ENCODE measurements at regions not wholly inside any gene's neighbourhood (a gene's known extent, or its start where the extent isn't known, plus 50 kb on each side); places are given as distances from the start of the nearest gene placed in this dataset.
"Not testable (repeated sequence)": the region's sequence is repeated elsewhere in the genome, so short reads cannot be mapped to it uniquely, and the experiment has no call there.

DNA sequence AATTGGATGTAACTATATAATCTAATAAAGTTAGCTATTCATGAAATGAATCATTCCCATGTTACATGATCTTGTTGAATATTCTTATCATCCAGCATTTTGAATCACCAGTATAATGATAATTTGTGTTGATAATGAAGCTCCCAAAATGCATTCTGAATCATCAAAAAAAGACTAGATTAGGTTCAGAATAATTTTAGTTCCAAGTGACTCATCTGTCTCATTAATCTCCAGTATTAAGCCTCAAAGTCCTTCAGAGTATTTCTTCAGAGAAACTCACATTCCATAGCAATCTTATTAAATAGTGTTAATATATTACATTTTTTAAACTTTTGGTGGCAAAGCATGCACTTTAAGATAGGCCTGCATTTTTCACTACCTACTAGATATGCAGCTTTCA, 207.5 kb downstream of the SLITRK5 start:
- DNase-seq, result no peak

DNA sequence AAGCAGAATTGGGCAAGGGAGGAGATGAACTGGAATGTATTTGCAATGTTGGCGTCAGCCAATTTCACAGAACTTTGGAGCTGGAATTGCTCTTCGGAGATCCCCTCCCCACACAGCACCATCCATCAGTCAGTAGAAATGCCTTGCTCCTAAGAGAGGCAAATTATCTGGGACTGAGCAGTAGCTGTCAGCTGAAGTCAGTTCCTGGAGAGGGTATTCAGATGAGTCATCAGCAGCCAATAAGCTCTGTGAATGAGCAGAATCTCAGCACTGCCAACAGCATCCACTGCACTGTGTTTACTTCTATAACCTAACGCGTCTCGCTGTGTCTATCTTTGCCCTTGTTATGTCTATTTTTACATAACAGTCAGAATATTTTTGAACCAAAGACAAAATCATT, 213.7 kb downstream of the SLITRK5 start:
- peak; percentile 66 for DNase-seq

DNA sequence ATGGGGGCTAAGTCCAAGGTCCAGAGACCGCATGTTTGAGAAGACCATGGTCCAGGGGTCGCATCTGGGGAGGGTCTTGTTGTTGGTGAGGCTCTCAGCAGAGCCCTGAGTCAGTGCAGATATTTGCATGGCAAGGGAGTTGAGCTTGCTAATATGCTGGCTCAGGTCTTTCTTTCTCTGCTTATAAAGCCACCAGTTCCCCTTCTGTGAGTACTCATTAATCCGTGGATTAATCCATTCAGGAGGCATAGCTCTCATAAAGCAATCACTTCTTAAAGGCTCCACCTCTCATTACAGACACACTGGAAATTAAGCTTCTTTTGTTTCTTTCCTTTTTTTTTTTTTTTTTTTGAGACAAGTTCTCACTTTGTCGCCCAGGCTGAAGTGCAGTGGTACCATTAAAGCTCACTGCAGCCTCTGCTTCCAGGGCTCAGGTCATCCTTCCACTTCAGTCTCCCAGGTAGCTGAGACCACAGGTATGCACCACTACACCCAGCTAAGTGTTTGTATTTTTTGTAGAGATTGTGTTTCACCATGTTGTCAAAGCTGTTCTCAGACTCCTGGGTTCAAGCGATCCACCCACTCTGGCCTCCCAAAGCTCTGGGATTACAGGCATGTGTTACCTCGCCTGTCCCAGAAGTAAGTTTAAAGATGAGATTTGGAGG, 216.4 kb downstream of the SLITRK5 start:
- DNase-seq, result peak; percentile 1

DNA sequence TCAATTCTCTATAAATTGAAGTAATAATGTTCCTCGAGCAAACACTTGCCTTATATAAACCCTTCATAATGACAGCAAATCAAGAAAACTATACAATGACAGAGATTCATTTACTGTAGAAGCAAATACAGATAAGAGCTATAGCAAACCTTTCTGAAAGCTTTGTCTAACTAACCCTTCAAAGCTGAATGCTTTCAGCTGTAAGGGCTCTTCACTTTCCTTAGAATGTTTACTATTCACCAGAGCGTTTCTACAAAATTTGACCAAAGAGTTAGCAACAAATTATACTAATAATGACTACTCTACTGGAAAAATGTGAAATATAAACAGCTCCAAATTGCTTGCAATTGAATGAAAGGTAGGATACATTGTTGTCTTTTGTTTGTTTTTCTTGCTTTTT, 218.1 kb downstream of the SLITRK5 start:
- DNase-seq, result peak; percentile 74

DNA sequence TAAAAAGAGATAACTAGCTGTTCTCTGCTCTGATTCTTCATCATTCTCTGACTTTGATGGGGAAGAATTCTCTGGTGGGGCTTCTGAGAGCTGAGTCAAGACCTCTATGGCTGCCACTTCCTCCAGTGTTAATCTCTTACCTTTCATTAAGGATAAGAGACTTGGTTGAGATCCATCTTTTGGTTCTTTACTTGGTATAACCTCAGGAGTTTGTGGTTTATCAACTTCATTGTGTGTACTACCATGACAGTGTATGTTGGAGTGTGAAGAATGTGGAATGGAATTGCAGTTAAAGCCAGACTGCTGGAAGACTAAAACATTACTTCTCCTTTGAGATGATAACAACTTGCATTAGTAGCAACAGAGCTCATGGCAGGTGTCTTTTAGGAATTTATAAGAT, 222.0 kb downstream of the SLITRK5 start:
- DNase-seq, result no peak

DNA sequence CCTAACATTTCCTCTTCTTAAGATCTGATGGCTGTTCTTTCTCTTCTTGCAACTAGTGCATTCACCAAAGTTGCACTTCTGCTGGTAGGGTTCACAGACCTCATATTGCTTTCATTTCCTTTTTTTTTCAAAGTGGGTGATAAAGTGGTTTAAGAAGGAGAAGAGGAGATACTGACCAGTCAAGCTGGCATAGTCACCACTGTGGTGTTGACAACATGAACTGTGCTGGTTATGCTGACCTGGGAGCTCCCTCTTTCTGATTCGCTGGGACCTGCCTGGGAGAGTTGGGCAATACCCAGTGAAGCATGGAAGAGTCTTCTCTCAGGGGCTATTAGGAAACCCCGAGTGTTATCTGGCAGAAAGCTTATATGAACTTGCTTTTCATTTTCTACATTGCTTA, 222.9 kb downstream of the SLITRK5 start:
- DNase-seq, result no peak

DNA sequence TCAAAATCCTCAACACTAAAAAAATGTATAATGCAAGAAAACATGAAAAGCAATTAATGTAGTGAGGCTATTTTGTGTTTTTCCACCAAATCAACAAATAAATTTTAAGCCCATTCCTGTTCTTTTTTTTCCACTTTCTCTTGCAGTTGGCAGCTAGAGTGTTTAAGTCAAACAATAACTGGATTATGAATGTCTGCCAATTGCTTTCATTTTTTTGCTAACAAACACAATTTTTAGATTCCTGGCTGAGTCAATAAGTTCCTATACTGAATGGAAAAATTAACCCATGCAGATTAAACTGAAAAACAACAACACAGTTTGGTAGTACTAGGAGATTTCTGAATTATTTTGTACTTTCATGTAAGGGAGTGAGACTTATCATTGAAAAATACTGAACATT, 232.4 kb downstream of the SLITRK5 start:
- no peak for DNase-seq

DNA sequence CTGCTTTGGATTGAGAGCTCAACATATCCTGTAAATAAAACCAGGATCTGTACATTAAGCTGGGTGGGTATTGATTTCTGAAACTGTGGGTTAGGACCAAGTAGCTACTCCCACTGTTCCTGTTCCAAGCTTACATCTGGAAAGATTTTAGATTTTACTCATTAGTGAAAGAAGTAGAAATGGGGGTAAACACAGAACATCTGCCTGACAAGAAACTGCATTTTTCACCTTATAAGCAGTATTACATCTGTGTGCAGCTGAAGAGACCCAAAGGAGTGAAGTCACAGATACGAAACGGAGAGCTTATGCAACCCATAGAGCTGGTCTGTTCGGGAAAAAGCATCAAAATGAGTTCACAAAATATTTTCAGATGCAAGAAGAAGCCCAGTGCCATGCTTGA, 235.2 kb downstream of the SLITRK5 start:
- DNase-seq, result no peak

DNA sequence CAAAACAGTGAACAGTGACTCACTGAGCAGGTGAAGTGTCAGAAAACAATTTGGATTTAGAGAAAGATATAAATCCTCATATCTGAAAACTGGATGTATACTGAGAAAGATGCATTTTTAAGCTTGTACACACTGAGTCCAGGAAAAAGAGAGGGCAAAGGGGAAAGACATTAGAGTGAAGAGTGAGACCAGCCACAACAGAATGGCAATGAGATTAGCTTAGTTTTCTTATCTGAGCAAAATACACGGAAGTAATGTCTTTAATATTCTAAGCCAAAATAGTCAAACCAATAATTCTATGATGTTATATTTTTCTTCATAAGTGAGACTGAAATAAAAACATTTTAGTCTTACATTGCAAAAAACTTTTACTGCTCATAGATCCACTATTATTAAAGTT, 236.0 kb downstream of the SLITRK5 start:
- DNase-seq, result no peak

DNA sequence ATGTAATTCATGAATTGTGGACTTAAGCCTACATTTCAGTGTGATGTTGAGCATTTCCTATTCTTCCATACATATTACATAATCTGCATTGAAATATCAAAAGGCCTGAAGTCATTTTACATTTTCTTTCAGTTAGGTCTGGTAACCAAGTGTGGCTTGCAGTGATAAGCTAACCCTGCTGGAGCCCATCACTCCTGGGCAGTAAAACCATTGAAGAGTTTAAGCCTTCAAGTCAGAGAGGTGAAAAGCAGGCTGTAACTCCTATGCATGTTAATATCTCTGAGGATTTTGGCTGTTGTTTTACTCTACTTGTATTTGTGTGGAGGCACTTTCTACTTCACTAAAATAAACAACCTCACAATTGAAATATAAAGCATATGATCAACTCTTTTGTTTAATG, 248.8 kb downstream of the SLITRK5 start:
- DNase-seq, result no peak

DNA sequence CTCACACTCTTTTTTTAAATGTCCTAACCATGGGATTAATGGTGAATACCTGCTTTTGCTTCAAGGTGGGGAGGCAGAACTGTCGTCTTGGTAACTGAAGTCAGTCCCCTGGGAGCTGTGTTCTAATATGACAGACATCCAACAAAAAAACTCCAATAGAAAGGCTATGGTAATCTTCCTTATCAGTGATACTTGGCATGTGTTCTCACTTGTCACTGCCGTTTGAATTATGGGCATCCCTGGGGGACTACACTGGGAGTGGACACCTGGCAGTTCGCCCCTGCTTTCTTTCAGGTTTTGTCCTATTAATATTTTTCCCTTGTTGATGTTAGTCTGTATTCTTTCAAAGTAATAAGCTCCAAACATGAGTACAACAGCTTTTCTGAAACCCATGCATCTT, 252.6 kb downstream of the SLITRK5 start:
- DNase-seq, result no peak

DNA sequence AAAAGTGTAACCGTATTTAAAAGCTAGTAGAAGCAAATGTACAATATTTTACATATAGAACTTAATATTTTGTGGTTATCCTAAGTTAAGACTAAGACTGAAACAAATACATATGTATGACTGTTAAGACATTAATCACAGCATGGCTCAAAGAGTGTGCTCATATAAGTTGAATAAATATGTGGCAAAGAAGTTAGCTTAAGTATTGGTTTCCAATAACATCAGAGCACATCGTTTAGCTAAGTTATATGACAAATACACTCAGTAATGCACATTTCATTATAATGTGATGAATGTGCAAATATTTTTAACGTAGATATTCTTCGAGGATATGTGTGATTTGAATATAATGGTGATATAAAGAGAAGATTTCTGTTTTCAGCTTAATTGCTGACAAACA, 253.8 kb downstream of the SLITRK5 start:
- no peak for DNase-seq

DNA sequence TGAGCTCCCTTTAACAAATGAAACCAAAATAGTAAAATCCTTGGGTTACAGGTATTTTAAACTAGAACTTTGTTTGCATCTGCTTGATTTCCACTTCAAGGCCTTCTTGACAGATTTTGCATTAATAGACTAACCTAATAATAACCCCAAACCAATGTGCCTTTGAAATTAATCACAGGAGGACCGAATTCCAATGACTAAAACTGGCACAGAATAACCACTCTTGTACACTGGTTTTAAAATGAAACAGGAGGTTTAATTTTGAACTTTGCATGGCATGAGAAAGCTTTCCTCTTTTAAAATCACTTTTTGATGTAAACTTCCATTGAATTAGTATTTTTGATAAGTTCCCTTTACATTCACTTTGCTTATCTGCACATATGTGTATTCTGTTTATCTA, 269.6 kb downstream of the SLITRK5 start:
- no peak for DNase-seq

DNA sequence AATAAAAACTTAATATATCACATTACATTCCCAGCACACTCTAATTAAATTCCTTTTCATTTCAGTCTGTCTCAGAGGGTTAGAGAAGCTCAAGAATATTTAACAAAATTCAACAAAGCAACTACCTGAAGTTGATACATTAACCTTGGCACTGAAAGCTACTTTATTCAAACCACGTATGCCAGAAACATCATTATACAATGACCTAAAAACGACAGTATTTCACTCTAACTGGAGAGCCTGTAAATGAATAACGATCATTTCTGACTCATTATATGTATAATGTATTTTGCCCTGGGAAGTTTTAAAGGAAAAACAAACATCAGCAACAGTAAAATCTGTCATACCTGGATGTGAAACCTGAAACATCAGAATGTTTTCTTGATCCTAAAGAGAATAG, 270.1 kb downstream of the SLITRK5 start:
- DNase-seq, result no peak

DNA sequence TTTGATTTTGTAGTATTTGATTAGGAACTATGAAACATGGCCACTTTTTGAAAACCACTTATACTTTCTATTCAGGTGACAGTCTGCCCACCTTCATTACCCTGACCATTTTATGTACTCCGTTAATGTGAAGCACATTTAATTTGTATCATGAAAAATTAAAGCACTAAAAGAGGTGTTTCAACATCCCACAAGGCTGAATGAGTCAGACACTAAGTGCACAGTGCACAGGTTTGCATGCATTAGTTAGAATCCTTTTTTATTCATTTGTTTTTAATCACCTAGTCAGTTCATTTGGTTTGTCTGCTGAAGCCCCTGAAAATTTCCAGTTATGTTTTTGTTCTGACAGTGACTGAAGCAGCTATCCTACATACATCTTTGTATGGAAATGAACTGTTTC, 271.0 kb downstream of the SLITRK5 start:
- DNase-seq, result no peak

DNA sequence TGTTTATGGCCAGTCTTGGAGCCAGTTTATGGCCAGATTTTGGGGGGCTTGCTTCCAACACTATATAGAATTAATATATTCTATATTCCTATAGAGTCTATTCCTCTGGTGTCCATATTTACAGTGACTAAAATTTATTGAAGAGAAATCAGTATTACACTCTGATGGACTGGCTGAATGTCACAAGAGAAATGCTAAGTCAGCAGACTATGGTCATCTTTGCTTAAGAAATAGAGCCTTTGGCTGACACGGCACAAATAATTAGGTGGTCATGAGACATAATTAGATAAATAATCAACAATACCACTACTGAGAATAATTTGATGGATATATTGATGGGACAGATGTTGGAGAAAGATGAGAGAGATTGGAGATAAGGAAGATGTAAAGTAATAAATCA, 272.9 kb downstream of the SLITRK5 start:
- DNase-seq, result no peak

DNA sequence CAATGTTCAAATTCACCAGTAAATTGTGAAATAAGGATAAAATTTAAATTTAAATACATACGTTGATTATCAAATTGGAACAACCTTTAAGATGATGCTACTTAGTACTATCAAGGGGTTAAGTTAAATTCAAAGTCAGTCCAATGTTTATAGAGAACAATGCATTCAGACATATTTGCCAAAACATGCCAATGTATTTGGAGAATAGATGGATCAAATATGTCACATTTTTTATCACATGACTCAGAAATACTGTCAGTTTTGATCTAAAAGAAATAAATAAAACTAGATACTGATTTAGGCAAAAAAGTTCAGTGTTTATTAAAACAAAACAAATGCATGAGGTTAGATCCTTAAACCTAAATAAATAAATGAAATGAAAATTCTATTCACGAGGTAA, 281.2 kb downstream of the SLITRK5 start:
- DNase-seq, result no peak

DNA sequence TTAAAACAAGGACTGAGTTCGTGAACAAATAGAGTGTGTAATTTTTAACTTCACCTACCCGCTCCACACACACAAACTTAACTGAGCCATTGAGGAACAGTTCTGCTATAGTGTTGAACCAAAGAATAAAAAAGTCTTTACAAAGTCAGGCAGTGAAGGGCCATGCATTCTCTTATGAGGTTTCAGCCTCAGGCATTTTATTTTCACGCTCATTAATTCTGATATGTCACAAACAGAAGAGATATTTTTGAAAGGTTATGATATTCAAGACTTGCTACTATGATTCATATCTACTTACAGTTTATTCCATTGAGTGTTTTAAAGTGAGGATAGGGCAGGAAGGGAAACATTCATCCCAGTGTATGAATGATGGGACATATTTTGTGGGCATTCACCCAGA, 282.2 kb downstream of the SLITRK5 start:
- DNase-seq, result no peak

DNA sequence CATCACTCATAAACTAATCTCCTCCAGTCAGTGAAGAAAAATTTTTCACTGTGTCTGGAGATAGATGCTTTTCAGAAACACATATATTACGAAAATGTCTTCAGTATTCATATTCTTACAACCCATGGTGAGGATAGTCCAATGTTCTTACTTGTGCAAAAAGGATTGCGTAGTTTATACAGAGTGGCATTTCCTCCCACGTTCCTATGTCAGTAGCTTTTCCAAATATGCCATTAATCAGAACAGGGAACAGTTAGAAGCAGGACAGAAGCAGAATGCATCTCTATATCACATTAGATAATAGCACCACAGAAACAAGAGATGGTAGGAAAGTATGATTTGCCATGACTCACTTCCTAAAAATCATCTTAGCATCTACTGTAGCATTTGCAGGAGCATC, 282.9 kb downstream of the SLITRK5 start:
- DNase-seq, result no peak

DNA sequence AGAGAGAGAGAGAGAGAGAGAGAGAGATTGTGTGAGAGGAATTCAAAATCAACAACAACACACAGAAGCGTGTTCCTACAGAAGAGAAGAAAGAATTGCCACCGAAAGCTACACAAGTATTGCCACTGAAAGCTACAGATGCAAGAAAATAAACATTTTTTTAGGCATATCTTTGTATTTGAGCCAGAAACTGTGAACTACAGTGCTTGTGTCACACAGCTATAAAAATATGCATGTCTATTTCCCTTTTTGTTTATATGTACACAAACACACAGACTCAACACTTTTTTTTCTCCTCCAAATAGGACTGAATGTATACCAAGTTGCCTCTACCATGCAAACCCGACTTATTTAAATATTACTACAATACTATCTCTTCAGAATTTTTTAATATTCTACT, 290.4 kb downstream of the SLITRK5 start:
- DNase-seq, result no peak

DNA sequence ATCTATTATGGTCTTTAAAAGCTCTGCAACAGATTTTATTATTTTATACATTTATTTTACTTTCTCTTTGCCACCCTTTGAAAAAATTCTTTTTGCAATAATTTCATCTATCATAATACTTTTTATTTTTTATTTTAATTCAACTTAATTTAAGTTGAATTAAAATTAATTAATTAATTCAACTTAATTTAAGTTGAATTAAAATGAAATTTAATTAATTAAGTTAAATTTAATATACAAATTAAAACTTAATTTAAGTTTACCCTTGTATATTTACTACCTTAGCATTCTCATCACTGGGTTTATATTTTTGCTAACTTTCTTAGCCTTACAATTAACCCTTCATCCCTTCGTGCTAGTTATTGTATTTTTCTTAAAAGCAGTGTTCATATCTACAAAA, 301.4 kb downstream of the SLITRK5 start:
- DNase-seq, result no peak

DNA sequence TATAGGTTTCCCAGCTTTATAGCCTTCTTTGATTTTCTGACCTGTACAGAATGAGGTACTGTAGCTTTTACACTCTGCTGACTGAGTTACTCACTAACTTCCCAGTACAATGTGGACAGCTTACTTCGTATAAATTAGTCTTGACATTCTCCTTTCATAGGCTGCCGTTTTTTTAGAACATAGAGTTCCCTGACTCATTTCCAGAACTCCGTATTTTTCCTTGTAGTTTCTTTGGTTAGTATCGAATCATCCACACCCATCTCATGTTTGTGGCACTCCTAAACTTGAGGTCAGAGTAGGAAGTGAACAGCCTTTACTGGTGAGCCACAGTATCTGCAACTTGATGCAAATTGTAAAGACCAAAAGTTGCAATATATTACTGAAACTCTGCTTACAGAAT, 303.9 kb downstream of the SLITRK5 start:
- DNase-seq, result no peak

DNA sequence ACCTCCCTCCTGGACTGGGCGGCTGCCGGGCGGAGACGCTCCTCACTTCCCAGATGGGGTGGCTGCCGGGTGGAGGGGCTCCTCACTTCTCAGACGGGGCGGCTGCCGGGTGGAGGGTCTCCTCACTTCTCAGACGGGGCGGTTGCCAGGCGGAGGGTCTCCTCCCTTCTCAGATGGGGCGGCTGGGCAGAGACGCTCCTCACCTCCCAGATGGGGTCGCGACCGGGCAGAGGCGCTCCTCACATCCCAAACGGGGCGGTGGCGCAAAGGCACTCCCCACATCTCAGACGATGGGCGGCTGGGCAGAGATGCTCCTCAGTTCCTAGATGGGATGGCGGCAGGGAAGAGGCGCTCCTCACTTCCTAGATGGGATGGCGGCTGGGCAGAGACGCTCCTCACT, 305.5 kb downstream of the SLITRK5 start:
- DNase-seq, result not testable (repeated sequence)

DNA sequence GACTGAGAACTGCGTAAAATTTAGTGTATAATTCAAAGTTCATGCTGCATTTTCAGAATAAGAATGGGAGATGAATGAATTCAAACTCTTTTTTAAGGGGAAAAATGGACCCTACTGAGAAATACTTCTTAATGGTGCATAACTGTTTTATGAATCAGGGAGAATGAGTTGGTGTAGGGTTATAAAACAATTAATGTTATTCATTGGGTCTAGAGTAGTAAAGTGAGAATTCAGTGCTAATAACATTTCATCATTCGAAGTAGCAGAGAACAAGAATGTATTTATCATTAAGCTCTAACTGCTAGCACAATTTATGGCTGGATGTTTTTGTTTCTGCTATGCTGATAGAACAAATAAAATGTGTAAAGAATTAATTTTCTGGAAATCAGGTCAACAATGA, 310.2 kb downstream of the SLITRK5 start:
- no peak for DNase-seq

DNA sequence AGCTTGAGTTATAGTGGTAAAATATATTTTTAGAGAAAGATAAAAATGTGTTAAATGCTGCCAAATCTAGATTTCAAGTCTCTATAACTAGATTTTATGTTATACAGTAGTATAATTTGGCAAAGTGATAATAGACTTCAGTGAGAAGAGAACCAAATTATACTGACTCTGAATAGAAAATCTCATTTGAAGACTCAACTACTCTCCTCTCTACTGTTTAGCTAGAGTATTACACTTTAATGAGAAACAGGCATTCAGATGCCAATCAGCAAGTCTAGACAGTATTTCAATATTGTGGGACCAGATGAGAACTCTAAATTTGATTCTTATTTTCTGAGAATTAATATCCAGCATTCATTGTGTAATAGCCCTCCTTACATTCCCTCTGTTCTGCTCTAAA, 311.2 kb downstream of the SLITRK5 start:
- no peak for DNase-seq

Data from DMS53 (cell line).